ENCODE measurements at regions not wholly inside any gene's neighbourhood (a gene's known extent, or its start where the extent isn't known, plus 50 kb on each side); places are given as distances from the start of the nearest gene placed in this dataset.

DNA sequence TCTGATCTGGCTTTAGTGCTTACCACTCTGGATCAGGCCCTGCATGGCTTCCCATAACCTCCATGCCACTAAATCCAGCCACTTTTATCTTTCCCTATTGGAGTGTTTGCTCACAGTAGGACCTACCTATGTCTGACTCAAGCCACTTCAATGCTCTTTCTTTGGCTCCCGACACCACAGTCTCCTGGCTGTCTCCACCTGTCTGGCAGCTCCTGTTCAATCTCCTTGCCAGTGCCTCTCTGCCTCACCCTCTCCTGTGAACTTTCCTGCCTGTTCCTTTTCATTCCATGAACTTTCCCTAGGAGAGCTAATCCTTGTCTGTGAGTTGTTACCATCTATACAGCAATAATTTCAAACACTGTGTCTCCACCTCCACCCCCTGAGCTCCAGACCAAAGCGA, 82.6 kb upstream of the UCN3 start:
- TF ChIP-seq CTCF (IDR thresholded peaks at IDR 0.05; ENCODE audit: insufficient read depth, low read length), result no peak
- TF ChIP-seq REST (IDR thresholded peaks at IDR 0.05; ENCODE audit: insufficient replicate concordance, low read depth), result no peak
- no peak for TF ChIP-seq POLR2AphosphoS5 (IDR thresholded peaks at IDR 0.05; ENCODE audit: low read depth)
- no peak for TF ChIP-seq SPI1 (IDR thresholded peaks at IDR 0.05; ENCODE audit: borderline replicate concordance, low read depth)
- TF ChIP-seq GABPA (IDR thresholded peaks at IDR 0.05; ENCODE audit: low read depth), result no peak

Data from HL-60 (cell line).